Ishikawa (cell line): ENCODE measurements at regions not wholly inside any gene's neighbourhood (a gene's known extent, or its start where the extent isn't known, plus 50 kb on each side); places are given as distances from the start of the nearest gene placed in this dataset.

Experiments used
- CEBPB ChIP-seq: IDR thresholded peaks from 2 replicates; pipeline ENCODE4 v1.6.1; 2012
- CREB1 ChIP-seq: IDR thresholded peaks from 2 replicates; pipeline ENCODE4 v1.6.1; 2012; ENCODE audit warnings: low read depth
- FOXM1 ChIP-seq: IDR thresholded peaks from 2 replicates; pipeline ENCODE4 v1.6.1; 2012; ENCODE audit warnings: low read depth, borderline replicate concordance
- RAD21 ChIP-seq: IDR thresholded peaks from 2 replicates; pipeline ENCODE4 v1.6.1; 2012; ENCODE audit warnings: low read depth
- TAF1 ChIP-seq: IDR thresholded peaks from 2 replicates; pipeline ENCODE4 v1.6.1; 2012; ENCODE audit warnings: low read depth, mild to moderate bottlenecking
- YY1 ChIP-seq: IDR thresholded peaks from 2 replicates; pipeline ENCODE4 v1.6.1; 2012; ENCODE audit warnings: low read depth
- TF ChIP-seq, protein P1 (sequence below): IDR thresholded peaks from 2 replicates; pipeline ENCODE4 v1.6.1; 2012
- TF ChIP-seq, protein P2 (sequence below): IDR thresholded peaks from 2 replicates; pipeline ENCODE4 v1.6.1; 2012; ENCODE audit warnings: low read depth, mild to moderate bottlenecking

GRCh38 chr20:60628749-60629148 lies 623.3 kb upstream of the CDH4 start:
- TF ChIP-seq CEBPB (no peak), YY1 (no peak), TAF1 (no peak), CREB1 (no peak), FOXM1 (no peak), RAD21 (no peak)
- TF ChIP-seq, protein P1, sequence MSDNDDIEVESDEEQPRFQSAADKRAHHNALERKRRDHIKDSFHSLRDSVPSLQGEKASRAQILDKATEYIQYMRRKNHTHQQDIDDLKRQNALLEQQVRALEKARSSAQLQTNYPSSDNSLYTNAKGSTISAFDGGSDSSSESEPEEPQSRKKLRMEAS = no peak
- TF ChIP-seq, protein P2, sequence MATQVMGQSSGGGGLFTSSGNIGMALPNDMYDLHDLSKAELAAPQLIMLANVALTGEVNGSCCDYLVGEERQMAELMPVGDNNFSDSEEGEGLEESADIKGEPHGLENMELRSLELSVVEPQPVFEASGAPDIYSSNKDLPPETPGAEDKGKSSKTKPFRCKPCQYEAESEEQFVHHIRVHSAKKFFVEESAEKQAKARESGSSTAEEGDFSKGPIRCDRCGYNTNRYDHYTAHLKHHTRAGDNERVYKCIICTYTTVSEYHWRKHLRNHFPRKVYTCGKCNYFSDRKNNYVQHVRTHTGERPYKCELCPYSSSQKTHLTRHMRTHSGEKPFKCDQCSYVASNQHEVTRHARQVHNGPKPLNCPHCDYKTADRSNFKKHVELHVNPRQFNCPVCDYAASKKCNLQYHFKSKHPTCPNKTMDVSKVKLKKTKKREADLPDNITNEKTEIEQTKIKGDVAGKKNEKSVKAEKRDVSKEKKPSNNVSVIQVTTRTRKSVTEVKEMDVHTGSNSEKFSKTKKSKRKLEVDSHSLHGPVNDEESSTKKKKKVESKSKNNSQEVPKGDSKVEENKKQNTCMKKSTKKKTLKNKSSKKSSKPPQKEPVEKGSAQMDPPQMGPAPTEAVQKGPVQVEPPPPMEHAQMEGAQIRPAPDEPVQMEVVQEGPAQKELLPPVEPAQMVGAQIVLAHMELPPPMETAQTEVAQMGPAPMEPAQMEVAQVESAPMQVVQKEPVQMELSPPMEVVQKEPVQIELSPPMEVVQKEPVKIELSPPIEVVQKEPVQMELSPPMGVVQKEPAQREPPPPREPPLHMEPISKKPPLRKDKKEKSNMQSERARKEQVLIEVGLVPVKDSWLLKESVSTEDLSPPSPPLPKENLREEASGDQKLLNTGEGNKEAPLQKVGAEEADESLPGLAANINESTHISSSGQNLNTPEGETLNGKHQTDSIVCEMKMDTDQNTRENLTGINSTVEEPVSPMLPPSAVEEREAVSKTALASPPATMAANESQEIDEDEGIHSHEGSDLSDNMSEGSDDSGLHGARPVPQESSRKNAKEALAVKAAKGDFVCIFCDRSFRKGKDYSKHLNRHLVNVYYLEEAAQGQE = no peak
